Natural killer cell treated with Interleukin-12 subunit alpha and Interleukin-12 subunit beta and Interleukin-15 and Interleukin-18, amount 100 ng/mL, for 72 hours (primary cell): ENCODE measurements at regions not wholly inside any gene's neighbourhood (a gene's known extent, or its start where the extent isn't known, plus 50 kb on each side); places are given as distances from the start of the nearest gene placed in this dataset.
"Not testable (repeated sequence)": the region's sequence is repeated elsewhere in the genome, so short reads cannot be mapped to it uniquely, and the experiment has no call there.

Source experiments
- ATAC-seq, 2 donors: fragments of 150-1000 bp; cut with Tn5 transposase in 1 of 2; sonication (Bioruptor Pico), chemical (Tn5 transposase) in 1 of 2; 2 replicates each; pipeline ENCODE4 v1.10.0; 2021
- DNase-seq: peaks from one replicate; pipeline ENCODE4 v3.0.0; 2022; ENCODE audit warnings: low spot score
- H3K27ac Mint-ChIP-seq, 2 donors: 1 replicate in 1 of 2; 2 replicates in 1 of 2; pipeline ENCODE4 v1.8.0; 2022; ENCODE audit warnings: mixed read lengths in 2 of 2, mild to moderate bottlenecking in 1 of 2, moderate library complexity in 1 of 2
- H3K27me3 Mint-ChIP-seq, 2 donors: 1 replicate in 1 of 2; 2 replicates in 1 of 2; pipeline ENCODE4 v1.8.0; 2022; ENCODE audit warnings: mixed read lengths in 2 of 2
- H3K36me3 Mint-ChIP-seq: one replicate; pipeline ENCODE4 v1.8.0; 2022; ENCODE audit warnings: mixed read lengths
- H3K4me1 Mint-ChIP-seq, 2 donors: 1 replicate in 1 of 2; 2 replicates in 1 of 2; pipeline ENCODE4 v1.8.0; 2022; ENCODE audit warnings: low read depth in 2 of 2, mixed read lengths in 2 of 2, mild to moderate bottlenecking in 1 of 2
- H3K4me3 Mint-ChIP-seq: one replicate; pipeline ENCODE4 v1.8.0; 2022; ENCODE audit warnings: mixed read lengths
- H3K9me3 Mint-ChIP-seq: 2 replicates; pipeline ENCODE4 v1.8.0; 2022; ENCODE audit warnings: mixed read lengths

- not testable (repeated sequence) for H3K4me1 Mint-ChIP-seq, H3K27me3 Mint-ChIP-seq, H3K36me3 Mint-ChIP-seq, H3K27ac Mint-ChIP-seq, H3K9me3 Mint-ChIP-seq, DNase-seq, H3K4me3 Mint-ChIP-seq
- ATAC-seq, result peak in 1 of 2 donors; percentile 28
These were observed 130.1 kb downstream of the POTEM start for GRCh38 chr14:19097306-19097705.

GRCh38 chr14:19097750-19098149 lies 130.5 kb downstream of the POTEM start:
- H3K27me3 Mint-ChIP-seq, H3K9me3 Mint-ChIP-seq, H3K4me3 Mint-ChIP-seq, H3K36me3 Mint-ChIP-seq, H3K27ac Mint-ChIP-seq, H3K4me1 Mint-ChIP-seq: not testable (repeated sequence)
- DNase-seq (peak; percentile 62), ATAC-seq (peak in 1 of 2 donors; percentile 3)

- H3K36me3 Mint-ChIP-seq, DNase-seq, H3K9me3 Mint-ChIP-seq, H3K27ac Mint-ChIP-seq, H3K27me3 Mint-ChIP-seq, H3K4me1 Mint-ChIP-seq, H3K4me3 Mint-ChIP-seq: not testable (repeated sequence)
- ATAC-seq, result peak in 1 of 2 donors; percentile 1
These were observed 131.0 kb downstream of the POTEM start for GRCh38 chr14:19098230-19098629.

- not testable (repeated sequence) for H3K4me3 Mint-ChIP-seq, H3K27me3 Mint-ChIP-seq, H3K27ac Mint-ChIP-seq, H3K36me3 Mint-ChIP-seq, H3K4me1 Mint-ChIP-seq, H3K9me3 Mint-ChIP-seq
- ATAC-seq, result peak in 1 of 2 donors; percentile 37
- peak; percentile 56 for DNase-seq
These were observed 131.5 kb downstream of the POTEM start for GRCh38 chr14:19098732-19099131.

- not testable (repeated sequence) for H3K9me3 Mint-ChIP-seq, H3K27ac Mint-ChIP-seq
These were observed 132.1 kb downstream of the POTEM start for GRCh38 chr14:19099336-19099735.

GRCh38 chr14:19099939-19100338 lies 132.7 kb downstream of the POTEM start:
- not testable (repeated sequence) for H3K9me3 Mint-ChIP-seq, DNase-seq, ATAC-seq, H3K36me3 Mint-ChIP-seq, H3K27ac Mint-ChIP-seq, H3K4me1 Mint-ChIP-seq, H3K4me3 Mint-ChIP-seq, H3K27me3 Mint-ChIP-seq

More at GRCh38 chr14:19099336-19099735, 132.1 kb downstream of the POTEM start:
- not testable (repeated sequence) for H3K27me3 Mint-ChIP-seq, DNase-seq, H3K4me3 Mint-ChIP-seq, H3K36me3 Mint-ChIP-seq, ATAC-seq, H3K4me1 Mint-ChIP-seq

GRCh38 chr14:19105551-19105950 lies 138.3 kb downstream of the POTEM start:
- H3K9me3 Mint-ChIP-seq, H3K4me1 Mint-ChIP-seq, H3K27me3 Mint-ChIP-seq, H3K27ac Mint-ChIP-seq, H3K4me3 Mint-ChIP-seq, DNase-seq, H3K36me3 Mint-ChIP-seq: not testable (repeated sequence)
- peak; percentile 33 to 36 for ATAC-seq

- not testable (repeated sequence) for DNase-seq, H3K9me3 Mint-ChIP-seq, ATAC-seq, H3K36me3 Mint-ChIP-seq, H3K27me3 Mint-ChIP-seq, H3K4me3 Mint-ChIP-seq, H3K27ac Mint-ChIP-seq, H3K4me1 Mint-ChIP-seq
These were observed 142.7 kb downstream of the POTEM start for GRCh38 chr14:19109887-19110286.

- not testable (repeated sequence) for H3K4me1 Mint-ChIP-seq
These were observed 153.1 kb downstream of the POTEM start for GRCh38 chr14:19120383-19120782.

GRCh38 chr14:19126269-19127051 lies 159.2 kb downstream of the POTEM start:
- not testable (repeated sequence) for H3K9me3 Mint-ChIP-seq, DNase-seq

More at GRCh38 chr14:19120383-19120782, 153.1 kb downstream of the POTEM start:
- H3K27me3 Mint-ChIP-seq, H3K4me3 Mint-ChIP-seq, DNase-seq, H3K36me3 Mint-ChIP-seq, ATAC-seq, H3K9me3 Mint-ChIP-seq, H3K27ac Mint-ChIP-seq: not testable (repeated sequence)

GRCh38 chr14:19127664-19128435 lies 160.6 kb downstream of the POTEM start:
- not testable (repeated sequence) for H3K4me3 Mint-ChIP-seq, DNase-seq, H3K9me3 Mint-ChIP-seq, H3K27ac Mint-ChIP-seq, H3K27me3 Mint-ChIP-seq, H3K36me3 Mint-ChIP-seq, H3K4me1 Mint-ChIP-seq
- ATAC-seq, result peak in 1 of 2 donors; percentile 20

More at GRCh38 chr14:19126269-19127051, 159.2 kb downstream of the POTEM start:
- H3K27me3 Mint-ChIP-seq, H3K4me3 Mint-ChIP-seq, H3K36me3 Mint-ChIP-seq, ATAC-seq, H3K27ac Mint-ChIP-seq, H3K4me1 Mint-ChIP-seq: not testable (repeated sequence)

- ATAC-seq, result peak in 1 of 2 donors; percentile 48
- H3K9me3 Mint-ChIP-seq, H3K27ac Mint-ChIP-seq, H3K4me3 Mint-ChIP-seq, H3K36me3 Mint-ChIP-seq, H3K4me1 Mint-ChIP-seq, H3K27me3 Mint-ChIP-seq, DNase-seq: not testable (repeated sequence)
These were observed 164.3 kb downstream of the POTEM start for GRCh38 chr14:19131553-19131952.

GRCh38 chr14:19132013-19132835 lies 165.0 kb downstream of the POTEM start:
- H3K27me3 Mint-ChIP-seq, DNase-seq, H3K27ac Mint-ChIP-seq, H3K36me3 Mint-ChIP-seq, ATAC-seq, H3K9me3 Mint-ChIP-seq, H3K4me1 Mint-ChIP-seq, H3K4me3 Mint-ChIP-seq: not testable (repeated sequence)

- H3K36me3 Mint-ChIP-seq, DNase-seq, H3K27ac Mint-ChIP-seq, H3K9me3 Mint-ChIP-seq, H3K4me1 Mint-ChIP-seq, H3K27me3 Mint-ChIP-seq, H3K4me3 Mint-ChIP-seq, ATAC-seq: not testable (repeated sequence)
These were observed 165.5 kb downstream of the POTEM start for GRCh38 chr14:19132836-19133120.
